SK-N-SH treated with all-trans-retinoic acid at 6 μM for 48 hours (cell line): ENCODE measurements at regions not wholly inside any gene's neighbourhood (a gene's known extent, or its start where the extent isn't known, plus 50 kb on each side); places are given as distances from the start of the nearest gene placed in this dataset.
"Not testable (repeated sequence)": the region's sequence is repeated elsewhere in the genome, so short reads cannot be mapped to it uniquely, and the experiment has no call there.

Source experiments
- ATAC-seq: fragments of 200-7000 bp; cut with Tn5 transposase; 3 replicates; pipeline ENCODE4 v1.9.1; 2020; ENCODE audit warnings: mild to moderate bottlenecking, moderate library complexity
- ARNTL ChIP-seq: fragments of 450-650 bp; formaldehyde crosslinking; IDR thresholded peaks from 2 replicates; pipeline ENCODE4 v1.5.0; 2020; ENCODE audit warnings: low read depth, mild to moderate bottlenecking, moderate library complexity, borderline replicate concordance
- BACH2 ChIP-seq: fragments of 250-450 bp; sonication (Bioruptor Pico); IDR thresholded peaks from 2 replicates; pipeline ENCODE4 v1.9.0; 2021; ENCODE audit warnings: mild to moderate bottlenecking, borderline replicate concordance
- CSDC2 ChIP-seq: fragments of 250-450 bp; sonication (Bioruptor Pico); IDR thresholded peaks from 2 replicates; pipeline ENCODE4 v1.5.0; 2020; ENCODE audit warnings: mild to moderate bottlenecking, moderate library complexity
- ESRRG ChIP-seq: fragments of 250-450 bp; sonication (Bioruptor Pico); IDR thresholded peaks from 2 replicates; pipeline ENCODE4 v1.6.1; 2021; ENCODE audit warnings: mild to moderate bottlenecking
- GLIS3 ChIP-seq: fragments of 250-450 bp; sonication (Bioruptor Pico); IDR thresholded peaks from 2 replicates; pipeline ENCODE4 v1.5.0; 2020; ENCODE audit warnings: mild to moderate bottlenecking, moderate library complexity
- ISL1 ChIP-seq: fragments of 250-450 bp; sonication (Bioruptor Pico); IDR thresholded peaks from 2 replicates; pipeline ENCODE4 v2.1.2; 2022; ENCODE audit warnings: mild to moderate bottlenecking, moderate library complexity
- OSR1 ChIP-seq: fragments of 250-450 bp; sonication (Bioruptor Pico); IDR thresholded peaks from 2 replicates; pipeline ENCODE4 v1.8.0; 2022; ENCODE audit warnings: moderate library complexity, mild to moderate bottlenecking, inconsistent platforms
- PATZ1 ChIP-seq: fragments of 250-450 bp; sonication (Bioruptor Pico); IDR thresholded peaks from 2 replicates; pipeline ENCODE4 v1.8.0; 2020; ENCODE audit warnings: mild to moderate bottlenecking, moderate library complexity, borderline replicate concordance
- PPARA ChIP-seq: fragments of 250-450 bp; sonication (Bioruptor Pico); IDR thresholded peaks from 2 replicates; pipeline ENCODE4 v1.5.0; 2020; ENCODE audit warnings: mild to moderate bottlenecking, borderline replicate concordance
- SNAI2 ChIP-seq: fragments of 250-450 bp; sonication (Bioruptor Pico); IDR thresholded peaks from 2 replicates; pipeline ENCODE4 v1.5.0; 2020; ENCODE audit warnings: mild to moderate bottlenecking, moderate library complexity
- TCF4 ChIP-seq: fragments of 250-450 bp; sonication (Bioruptor Pico); IDR thresholded peaks from 2 replicates; pipeline ENCODE4 v1.8.0; 2021; ENCODE audit warnings: mild to moderate bottlenecking, moderate library complexity, borderline replicate concordance
- TOX ChIP-seq: fragments of 250-450 bp; sonication (Bioruptor Pico); IDR thresholded peaks from 2 replicates; pipeline ENCODE4 v1.8.0; 2021; ENCODE audit warnings: mild to moderate bottlenecking, moderate library complexity, borderline replicate concordance
- ZC3H10 ChIP-seq: fragments of 250-450 bp; sonication (Bioruptor Pico); IDR thresholded peaks from 2 replicates; pipeline ENCODE4 v1.5.1; 2021; ENCODE audit warnings: mild to moderate bottlenecking, moderate library complexity
- ZFP3 ChIP-seq: fragments of 250-450 bp; sonication (Bioruptor Pico); IDR thresholded peaks from 2 replicates; pipeline ENCODE4 v1.5.0; 2020; ENCODE audit warnings: mild to moderate bottlenecking, moderate library complexity
- ZFP30 ChIP-seq: fragments of 450-650 bp; formaldehyde crosslinking; IDR thresholded peaks from 2 replicates; pipeline ENCODE4 v1.5.0; 2022; ENCODE audit warnings: mild to moderate bottlenecking, moderate library complexity
- ZNF70 ChIP-seq: fragments of 450-650 bp; formaldehyde crosslinking; IDR thresholded peaks from 2 replicates; pipeline ENCODE4 v1.5.0; 2020; ENCODE audit warnings: mild to moderate bottlenecking, moderate library complexity
- ZNF8 ChIP-seq: fragments of 450-650 bp; formaldehyde crosslinking; IDR thresholded peaks from 2 replicates; pipeline ENCODE4 v1.5.0; 2020; ENCODE audit warnings: mild to moderate bottlenecking, moderate library complexity
- TF ChIP-seq, protein P1 (sequence below): fragments of 250-450 bp; sonication (Bioruptor Pico); IDR thresholded peaks from 2 replicates; pipeline ENCODE4 v1.5.1; 2020; ENCODE audit warnings: low read depth, mild to moderate bottlenecking, moderate library complexity
- TF ChIP-seq, protein P2 (sequence below): fragments of 250-450 bp; sonication (Bioruptor Pico); IDR thresholded peaks from 2 replicates; pipeline ENCODE4 v1.8.0; 2021; ENCODE audit warnings: low read depth, mild to moderate bottlenecking, moderate library complexity, borderline replicate concordance
- TF ChIP-seq, protein P3 (sequence below): fragments of 250-450 bp; sonication (Bioruptor Pico); IDR thresholded peaks from 2 replicates; pipeline ENCODE4 v1.5.0; 2020; ENCODE audit warnings: mild to moderate bottlenecking, moderate library complexity

- ATAC-seq, result no peak
Measured at GRCh38 chr1:218933513-218933912, 240.2 kb upstream of the LYPLAL1 start.

DNA sequence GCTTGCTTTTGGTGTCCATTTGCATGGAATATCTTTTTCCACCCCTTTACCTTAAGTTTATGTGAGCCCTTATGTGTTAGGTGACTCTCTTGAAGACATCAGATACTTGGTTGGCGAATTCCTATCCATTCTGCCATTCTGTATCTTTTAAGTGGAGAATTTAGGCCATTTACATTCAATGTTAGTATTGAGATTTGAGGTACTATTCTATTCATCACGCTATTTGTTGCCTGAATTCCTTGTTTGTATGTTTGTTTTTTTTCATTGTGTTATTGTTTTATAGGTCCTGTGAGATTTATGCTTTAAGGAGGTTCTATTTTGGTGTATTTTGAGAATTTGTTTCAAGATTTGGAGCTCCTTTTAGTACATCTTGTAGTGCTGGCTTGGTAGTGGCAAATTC is 238.3 kb upstream of the LYPLAL1 start:
- not testable (repeated sequence) for ATAC-seq

More at GRCh38 chr1:218933513-218933912, 240.2 kb upstream of the LYPLAL1 start:
- TF ChIP-seq PATZ1, result no peak
- TF ChIP-seq, all 23 proteins: peak for 0

DNA sequence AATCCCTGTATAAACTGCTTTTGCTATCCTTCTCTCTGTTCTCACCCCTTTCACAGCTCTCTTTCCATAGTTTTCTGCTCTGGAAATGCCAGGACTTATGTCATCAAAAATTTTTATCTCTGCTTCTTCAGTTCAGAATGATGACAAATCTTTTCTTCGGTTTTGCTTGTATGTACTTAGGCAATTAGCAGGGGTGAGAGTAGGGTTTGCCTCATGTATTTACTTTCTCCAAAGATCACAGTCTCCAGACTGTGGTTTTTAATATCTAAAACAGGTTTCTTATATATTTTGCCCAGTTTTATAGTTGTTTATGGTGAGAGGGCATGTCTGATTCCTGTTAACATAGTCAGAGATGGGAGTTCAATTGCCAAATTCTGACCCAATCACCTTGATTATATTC is 235.4 kb upstream of the LYPLAL1 start:
- TF ChIP-seq GLIS3 (CRISPR knock-in tag), result no peak
- no peak for ATAC-seq

DNA sequence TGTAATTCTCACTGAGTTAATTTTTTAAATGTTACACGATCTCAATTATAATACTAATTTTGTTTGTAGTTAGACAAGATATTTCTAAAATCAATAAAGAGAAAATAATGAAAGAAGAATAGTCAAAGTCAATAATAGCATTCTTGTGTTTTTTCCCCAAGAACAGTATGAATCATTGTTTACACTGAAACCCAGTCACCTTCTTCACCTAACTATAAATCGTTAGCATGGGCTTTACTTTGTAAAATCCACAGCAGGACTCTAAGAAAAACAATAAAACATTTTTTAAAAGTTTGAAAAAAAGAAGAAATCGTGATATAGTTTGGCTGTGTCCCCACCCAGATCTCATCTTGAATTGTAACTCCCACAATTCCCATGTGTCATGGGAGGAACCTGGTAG is 234.6 kb upstream of the LYPLAL1 start:
- ATAC-seq, result no peak
- no peak for TF ChIP-seq ESRRG
- TF ChIP-seq PATZ1, result no peak
- TF ChIP-seq ZC3H10 (CRISPR knock-in tag), result no peak
- no peak for TF ChIP-seq ZNF70
- TF ChIP-seq, protein P1, sequence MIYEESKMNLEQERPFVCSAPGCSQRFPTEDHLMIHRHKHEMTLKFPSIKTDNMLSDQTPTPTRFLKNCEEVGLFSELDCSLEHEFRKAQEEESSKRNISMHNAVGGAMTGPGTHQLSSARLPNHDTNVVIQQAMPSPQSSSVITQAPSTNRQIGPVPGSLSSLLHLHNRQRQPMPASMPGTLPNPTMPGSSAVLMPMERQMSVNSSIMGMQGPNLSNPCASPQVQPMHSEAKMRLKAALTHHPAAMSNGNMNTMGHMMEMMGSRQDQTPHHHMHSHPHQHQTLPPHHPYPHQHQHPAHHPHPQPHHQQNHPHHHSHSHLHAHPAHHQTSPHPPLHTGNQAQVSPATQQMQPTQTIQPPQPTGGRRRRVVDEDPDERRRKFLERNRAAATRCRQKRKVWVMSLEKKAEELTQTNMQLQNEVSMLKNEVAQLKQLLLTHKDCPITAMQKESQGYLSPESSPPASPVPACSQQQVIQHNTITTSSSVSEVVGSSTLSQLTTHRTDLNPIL (CRISPR knock-in tag), result no peak
- TF ChIP-seq BACH2, result no peak
- no peak for TF ChIP-seq ZFP30 (CRISPR knock-in tag)
- no peak for TF ChIP-seq ZNF8
- TF ChIP-seq TOX (CRISPR knock-in tag), result no peak
- no peak for TF ChIP-seq ZFP3 (CRISPR knock-in tag)
- TF ChIP-seq, protein P2, sequence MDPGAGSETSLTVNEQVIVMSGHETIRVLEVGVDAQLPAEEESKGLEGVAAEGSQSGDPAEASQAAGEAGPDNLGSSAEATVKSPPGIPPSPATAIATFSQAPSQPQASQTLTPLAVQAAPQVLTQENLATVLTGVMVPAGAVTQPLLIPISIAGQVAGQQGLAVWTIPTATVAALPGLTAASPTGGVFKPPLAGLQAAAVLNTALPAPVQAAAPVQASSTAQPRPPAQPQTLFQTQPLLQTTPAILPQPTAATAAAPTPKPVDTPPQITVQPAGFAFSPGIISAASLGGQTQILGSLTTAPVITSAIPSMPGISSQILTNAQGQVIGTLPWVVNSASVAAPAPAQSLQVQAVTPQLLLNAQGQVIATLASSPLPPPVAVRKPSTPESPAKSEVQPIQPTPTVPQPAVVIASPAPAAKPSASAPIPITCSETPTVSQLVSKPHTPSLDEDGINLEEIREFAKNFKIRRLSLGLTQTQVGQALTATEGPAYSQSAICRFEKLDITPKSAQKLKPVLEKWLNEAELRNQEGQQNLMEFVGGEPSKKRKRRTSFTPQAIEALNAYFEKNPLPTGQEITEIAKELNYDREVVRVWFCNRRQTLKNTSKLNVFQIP (CRISPR knock-in tag), result no peak
- TF ChIP-seq PPARA, result no peak
- no peak for TF ChIP-seq GLIS3 (CRISPR knock-in tag)
- no peak for TF ChIP-seq ISL1 (CRISPR knock-in tag)
- TF ChIP-seq SNAI2, result no peak

- TF ChIP-seq ZFP30 (CRISPR knock-in tag) (no peak), TCF4 (CRISPR knock-in tag) (no peak), ESRRG (no peak), ARNTL (no peak), ZFP3 (CRISPR knock-in tag) (no peak)
- TF ChIP-seq, protein P1 (CRISPR knock-in tag), result no peak
- ATAC-seq, result no peak
Measured at GRCh38 chr1:218942431-218942830, 231.2 kb upstream of the LYPLAL1 start.

DNA sequence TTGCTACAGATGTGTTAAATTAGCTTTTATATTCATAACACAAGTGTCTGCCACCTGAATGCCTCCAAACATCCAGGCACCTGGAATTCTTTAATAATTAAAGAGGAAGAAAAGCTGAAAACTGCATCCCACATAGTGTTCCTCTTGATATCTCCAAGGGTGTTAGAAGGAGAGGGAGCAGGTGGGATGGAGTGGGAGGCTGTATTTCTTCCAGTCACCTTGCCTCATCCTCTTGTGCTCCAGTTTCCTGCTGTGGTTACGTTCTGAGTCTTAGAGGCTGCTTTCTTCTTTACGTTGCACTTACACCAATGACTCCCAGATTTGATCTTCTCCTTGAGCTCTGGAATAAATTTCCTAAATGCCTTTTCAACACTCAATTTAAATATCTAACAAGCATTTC is 230.3 kb upstream of the LYPLAL1 start:
- ATAC-seq, result no peak
- TF ChIP-seq OSR1 (CRISPR knock-in tag) (no peak), ZNF70 (no peak), ZNF8 (no peak), ARNTL (no peak), GLIS3 (CRISPR knock-in tag) (no peak), ESRRG (no peak), CSDC2 (CRISPR knock-in tag) (no peak), ISL1 (CRISPR knock-in tag) (no peak)
- TF ChIP-seq, protein P3, sequence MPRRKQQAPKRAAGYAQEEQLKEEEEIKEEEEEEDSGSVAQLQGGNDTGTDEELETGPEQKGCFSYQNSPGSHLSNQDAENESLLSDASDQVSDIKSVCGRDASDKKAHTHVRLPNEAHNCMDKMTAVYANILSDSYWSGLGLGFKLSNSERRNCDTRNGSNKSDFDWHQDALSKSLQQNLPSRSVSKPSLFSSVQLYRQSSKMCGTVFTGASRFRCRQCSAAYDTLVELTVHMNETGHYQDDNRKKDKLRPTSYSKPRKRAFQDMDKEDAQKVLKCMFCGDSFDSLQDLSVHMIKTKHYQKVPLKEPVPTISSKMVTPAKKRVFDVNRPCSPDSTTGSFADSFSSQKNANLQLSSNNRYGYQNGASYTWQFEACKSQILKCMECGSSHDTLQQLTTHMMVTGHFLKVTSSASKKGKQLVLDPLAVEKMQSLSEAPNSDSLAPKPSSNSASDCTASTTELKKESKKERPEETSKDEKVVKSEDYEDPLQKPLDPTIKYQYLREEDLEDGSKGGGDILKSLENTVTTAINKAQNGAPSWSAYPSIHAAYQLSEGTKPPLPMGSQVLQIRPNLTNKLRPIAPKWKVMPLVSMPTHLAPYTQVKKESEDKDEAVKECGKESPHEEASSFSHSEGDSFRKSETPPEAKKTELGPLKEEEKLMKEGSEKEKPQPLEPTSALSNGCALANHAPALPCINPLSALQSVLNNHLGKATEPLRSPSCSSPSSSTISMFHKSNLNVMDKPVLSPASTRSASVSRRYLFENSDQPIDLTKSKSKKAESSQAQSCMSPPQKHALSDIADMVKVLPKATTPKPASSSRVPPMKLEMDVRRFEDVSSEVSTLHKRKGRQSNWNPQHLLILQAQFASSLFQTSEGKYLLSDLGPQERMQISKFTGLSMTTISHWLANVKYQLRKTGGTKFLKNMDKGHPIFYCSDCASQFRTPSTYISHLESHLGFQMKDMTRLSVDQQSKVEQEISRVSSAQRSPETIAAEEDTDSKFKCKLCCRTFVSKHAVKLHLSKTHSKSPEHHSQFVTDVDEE (CRISPR knock-in tag), result no peak
- TF ChIP-seq, protein P2 (CRISPR knock-in tag), result no peak
